Endothelial cell (in vitro differentiated cells): ENCODE measurements at regions not wholly inside any gene's neighbourhood (a gene's known extent, or its start where the extent isn't known, plus 50 kb on each side); places are given as distances from the start of the nearest gene placed in this dataset.
"Not testable (repeated sequence)": the region's sequence is repeated elsewhere in the genome, so short reads cannot be mapped to it uniquely, and the experiment has no call there.

Experiments
- DNase-seq: peaks from one replicate; pipeline ENCODE4 v3.0.0; 2021; ENCODE audit warnings: low spot score
- H3K27ac Mint-ChIP-seq: one replicate; pipeline ENCODE4 v1.8.0; 2021; ENCODE audit warnings: mixed read lengths, inconsistent platforms; ENCODE audit not compliant: unreplicated experiment
- H3K27me3 Mint-ChIP-seq: one replicate; pipeline ENCODE4 v1.8.0; 2021; ENCODE audit warnings: mild to moderate bottlenecking, moderate library complexity, mixed read lengths, inconsistent platforms; ENCODE audit not compliant: unreplicated experiment
- H3K36me3 Mint-ChIP-seq: one replicate; pipeline ENCODE4 v1.8.0; 2021; ENCODE audit warnings: mild to moderate bottlenecking, low read depth, mixed read lengths, inconsistent platforms; ENCODE audit not compliant: unreplicated experiment
- H3K4me1 Mint-ChIP-seq: one replicate; pipeline ENCODE4 v1.8.0; 2021; ENCODE audit warnings: mild to moderate bottlenecking, mixed read lengths, inconsistent platforms; ENCODE audit not compliant: unreplicated experiment
- H3K4me3 Mint-ChIP-seq: one replicate; pipeline ENCODE4 v1.8.0; 2021; ENCODE audit warnings: mild to moderate bottlenecking, mixed read lengths, inconsistent platforms; ENCODE audit not compliant: unreplicated experiment
- H3K9me3 Mint-ChIP-seq: one replicate; pipeline ENCODE4 v1.8.0; 2021; ENCODE audit warnings: mixed read lengths, inconsistent platforms; ENCODE audit not compliant: unreplicated experiment
- CTCF ChIP-seq: fragments of 200-600 bp; sonication (generic); IDR thresholded peaks from one replicate; pipeline ENCODE4 v1.5.0; 2021; ENCODE audit warnings: antibody characterized with exemption; ENCODE audit not compliant: unreplicated experiment

GRCh38 chr12:13905794-13906193, 75.6 kb downstream of the GRIN2B start:
- no peaks in the 10 kb centered on the region for H3K9me3 Mint-ChIP-seq
- no peak for DNase-seq
- no peaks in the 10 kb centered on the region for H3K36me3 Mint-ChIP-seq
- no peak for TF ChIP-seq CTCF
- no peaks in the 10 kb centered on the region for H3K4me1 Mint-ChIP-seq
- no peaks in the 10 kb centered on the region for H3K27me3 Mint-ChIP-seq
- no peak overlapping the region for H3K4me3 Mint-ChIP-seq
- H3K27ac Mint-ChIP-seq, result no peak overlapping the region

DNA sequence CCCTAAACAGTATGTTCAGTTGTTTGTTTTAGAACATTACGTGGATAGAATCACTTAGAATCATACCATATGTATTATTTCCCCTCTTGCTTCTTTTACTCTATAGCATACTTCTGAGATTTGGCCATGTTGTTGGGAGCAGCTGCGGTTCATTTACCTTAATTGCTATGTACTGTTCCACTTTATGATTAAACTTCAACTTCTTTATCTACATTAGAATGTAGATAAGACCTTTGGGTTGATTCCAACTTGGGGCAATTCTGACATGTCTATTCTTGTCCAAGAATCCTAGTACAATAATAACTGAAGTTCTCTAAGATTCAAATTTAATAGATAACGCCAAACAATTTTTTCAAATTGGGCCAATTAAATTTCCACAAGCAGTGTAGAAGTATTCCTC, 80.7 kb downstream of the GRIN2B start:
- H3K36me3 Mint-ChIP-seq, result no peaks in the 10 kb centered on the region
- no peak overlapping the region for H3K4me3 Mint-ChIP-seq
- no peak overlapping the region for H3K27ac Mint-ChIP-seq

DNA sequence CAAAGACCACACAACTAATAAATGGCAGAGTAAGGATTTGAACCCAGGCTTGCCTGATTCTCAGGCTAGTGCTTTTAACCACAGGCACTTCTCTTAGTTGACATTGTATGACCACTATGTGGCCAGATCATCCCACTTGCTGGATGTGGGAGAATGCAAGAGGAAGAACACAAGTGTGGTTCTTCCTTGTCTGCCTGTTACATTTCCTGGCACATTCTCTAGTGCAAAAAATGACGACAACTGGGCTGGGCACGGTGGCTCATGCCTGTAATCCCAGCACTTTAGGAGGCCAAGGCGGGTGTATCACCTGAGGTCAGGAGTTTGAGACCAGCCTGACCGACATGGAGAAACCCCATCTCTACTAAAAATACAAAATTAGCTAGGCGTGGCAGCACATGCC, 83.0 kb downstream of the GRIN2B start:
- not testable (repeated sequence) for H3K27me3 Mint-ChIP-seq, H3K27ac Mint-ChIP-seq, H3K9me3 Mint-ChIP-seq, DNase-seq, H3K4me1 Mint-ChIP-seq, H3K36me3 Mint-ChIP-seq, H3K4me3 Mint-ChIP-seq

More for the DNA sequence above, 80.7 kb downstream of the GRIN2B start:
- TF ChIP-seq CTCF, result no peak
- no peaks in the 10 kb centered on the region for H3K9me3 Mint-ChIP-seq
- no peaks in the 10 kb centered on the region for H3K27me3 Mint-ChIP-seq
- no peak for DNase-seq
- no peaks in the 10 kb centered on the region for H3K4me1 Mint-ChIP-seq

- no peak overlapping the region for H3K27ac Mint-ChIP-seq
- H3K9me3 Mint-ChIP-seq, result no peaks in the 10 kb centered on the region
- TF ChIP-seq CTCF, result no peak
- no peaks in the 10 kb centered on the region for H3K27me3 Mint-ChIP-seq
- no peak overlapping the region for H3K4me3 Mint-ChIP-seq
- no peaks in the 10 kb centered on the region for H3K36me3 Mint-ChIP-seq
- no peak for DNase-seq
- H3K4me1 Mint-ChIP-seq, result no peaks in the 10 kb centered on the region
Observed at GRCh38 chr12:13897811-13898210, 83.6 kb downstream of the GRIN2B start.

GRCh38 chr12:13896063-13896626, 85.3 kb downstream of the GRIN2B start:
- TF ChIP-seq CTCF, result no peak
- no peaks in the 10 kb centered on the region for H3K36me3 Mint-ChIP-seq
- no peak overlapping the region for H3K4me3 Mint-ChIP-seq
- H3K9me3 Mint-ChIP-seq, result no peaks in the 10 kb centered on the region
- no peak overlapping the region for H3K27ac Mint-ChIP-seq
- no peaks in the 10 kb centered on the region for H3K4me1 Mint-ChIP-seq
- DNase-seq, result no peak
- H3K27me3 Mint-ChIP-seq, result no peaks in the 10 kb centered on the region
